Transverse colon (tissue), 4 donors: ENCODE measurements at regions not wholly inside any gene's neighbourhood (a gene's known extent, or its start where the extent isn't known, plus 50 kb on each side); places are given as distances from the start of the nearest gene placed in this dataset.

Source experiments
- DNase-seq: peaks from one replicate; pipeline ENCODE4 v3.0.0-alpha.2; 2019
- H3K27ac ChIP-seq, 4 donors: fragments of 200-600 bp; sonication (generic); 2 replicates each; pipeline ENCODE4 v1.5.1; 2016 to 2018; ENCODE audit warnings: inconsistent platforms in 4 of 4
- H3K27me3 ChIP-seq: fragments of 200-600 bp; sonication (generic); 2 replicates; pipeline ENCODE4 v1.5.1; 2017; ENCODE audit warnings: inconsistent platforms
- H3K36me3 ChIP-seq, 4 donors: fragments of 200-600 bp; sonication (generic); 2 replicates each; pipeline ENCODE4 v1.5.1; 2017 to 2019; ENCODE audit warnings: inconsistent platforms in 4 of 4
- H3K4me1 ChIP-seq, 4 donors: fragments of 200-600 bp; sonication (generic); 2 replicates each; pipeline ENCODE4 v1.5.1; 2017 to 2020; ENCODE audit warnings: inconsistent platforms in 4 of 4
- H3K4me3 ChIP-seq, 4 donors: fragments of 200-600 bp; sonication (generic); 1 replicate in 1 of 4; 2 replicates in 3 of 4; pipeline versions ENCODE4 v1.5.1 to v1.6.1; 2017 to 2019; ENCODE audit warnings: inconsistent platforms in 4 of 4
- H3K9me3 ChIP-seq, 2 donors: fragments of 200-600 bp; sonication (generic); 2 replicates each; pipeline ENCODE4 v1.5.1; 2017 to 2019; ENCODE audit warnings: inconsistent platforms in 2 of 2
- EP300 ChIP-seq: sonication (generic); formaldehyde crosslinking; IDR thresholded peaks from one replicate; pipeline ENCODE4 v1.6.1; 2017; ENCODE audit warnings: antibody characterized with exemption, low read depth
- POLR2A ChIP-seq: fragments of 450-650 bp; IDR thresholded peaks from one replicate; pipeline ENCODE4 v1.6.1; 2016; ENCODE audit warnings: antibody characterized with exemption, mild to moderate bottlenecking, moderate library complexity
- POLR2AphosphoS5 ChIP-seq, 3 donors: sonication (generic); formaldehyde crosslinking; IDR thresholded peaks; one replicate each; pipeline ENCODE4 v1.6.1; 2016; ENCODE audit warnings: antibody characterized with exemption in 3 of 3
- WGBS, 2 donors: methylation state at CpG; one replicate each; pipeline ENCODE4 v1.1.5; 2018; ENCODE audit warnings: low coverage in 1 of 2; 5-methylcytosine and 5-hydroxymethylcytosine counted together
- in situ Hi-C, 4 donors: fragments of 200-750 bp; cut with MboI; loops; one replicate each; pipeline versions ENCODE4 v1.15.0 to v1.15.1; 2017; ENCODE audit warnings: low sequenced_read_pairs in 3 of 4, low pct_ligation_motif_present in 1 of 4, low pct_unique_long_range_greater_than_20kb in 1 of 4
- intact Hi-C: fragments of 100-400 bp; cut with DNase I; formaldehyde crosslinking; loops from one replicate; pipeline ENCODE4 v1.15.1; 2023; ENCODE audit warnings: low total_unique reads
- TF ChIP-seq, protein P1 (sequence below), 5 experiments: fragments of 200-600 bp in 3 of 5; fragments of 450-650 bp in 2 of 5; sonication (generic) in 3 of 5; IDR thresholded peaks; 1 replicate in 2 of 5; 2 replicates in 3 of 5; pipeline ENCODE4 v1.5.1; 2016 to 2017; ENCODE audit warnings: antibody characterized with exemption in 5 of 5, inconsistent platforms in 3 of 5, mild to moderate bottlenecking in 2 of 5, moderate library complexity in 1 of 5

DNA sequence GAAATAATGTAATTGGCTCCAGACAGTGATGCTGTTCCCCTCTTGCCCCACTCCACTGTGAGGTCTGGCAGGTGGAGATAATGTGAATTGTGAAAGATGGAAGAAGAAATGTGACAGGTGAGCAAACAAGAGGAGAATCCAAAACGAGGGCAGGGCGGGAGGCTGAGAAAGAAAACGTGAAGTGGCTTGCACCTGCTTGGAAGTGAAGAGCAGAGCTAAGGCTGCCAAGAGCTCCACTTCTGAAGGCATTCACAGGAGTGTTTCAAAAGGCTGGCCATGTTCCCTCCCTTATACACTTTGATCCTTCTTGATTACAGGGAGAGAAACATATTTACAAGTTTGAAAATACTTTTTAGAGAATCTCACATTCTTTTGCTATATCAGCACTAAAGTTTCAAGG is 359.4 kb downstream of the EPHA7 start:
- Histone ChIP-seq H3K27me3 (no peaks in the 10 kb centered on the region), H3K9me3 (no peaks in the 10 kb centered on the region), H3K4me3 (no peak overlapping the region), H3K36me3 (no peaks in the 10 kb centered on the region), H3K4me1 (no peaks in the 10 kb centered on the region), H3K27ac (no peak overlapping the region)
- TF ChIP-seq EP300 (no peak), POLR2AphosphoS5 (IDR thresholded peaks at IDR 0.05) (no peak), POLR2A (no peak)
- TF ChIP-seq, protein P1, sequence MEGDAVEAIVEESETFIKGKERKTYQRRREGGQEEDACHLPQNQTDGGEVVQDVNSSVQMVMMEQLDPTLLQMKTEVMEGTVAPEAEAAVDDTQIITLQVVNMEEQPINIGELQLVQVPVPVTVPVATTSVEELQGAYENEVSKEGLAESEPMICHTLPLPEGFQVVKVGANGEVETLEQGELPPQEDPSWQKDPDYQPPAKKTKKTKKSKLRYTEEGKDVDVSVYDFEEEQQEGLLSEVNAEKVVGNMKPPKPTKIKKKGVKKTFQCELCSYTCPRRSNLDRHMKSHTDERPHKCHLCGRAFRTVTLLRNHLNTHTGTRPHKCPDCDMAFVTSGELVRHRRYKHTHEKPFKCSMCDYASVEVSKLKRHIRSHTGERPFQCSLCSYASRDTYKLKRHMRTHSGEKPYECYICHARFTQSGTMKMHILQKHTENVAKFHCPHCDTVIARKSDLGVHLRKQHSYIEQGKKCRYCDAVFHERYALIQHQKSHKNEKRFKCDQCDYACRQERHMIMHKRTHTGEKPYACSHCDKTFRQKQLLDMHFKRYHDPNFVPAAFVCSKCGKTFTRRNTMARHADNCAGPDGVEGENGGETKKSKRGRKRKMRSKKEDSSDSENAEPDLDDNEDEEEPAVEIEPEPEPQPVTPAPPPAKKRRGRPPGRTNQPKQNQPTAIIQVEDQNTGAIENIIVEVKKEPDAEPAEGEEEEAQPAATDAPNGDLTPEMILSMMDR (IDR thresholded peaks at IDR 0.05), result no peak
- 20 to 41% methylated on average over 3 of the region's 3 CpGs for WGBS, 2 donors
- DNase-seq, result no peak
- in situ Hi-C loops (no loop called here), intact Hi-C loops (no loop called here)

DNA sequence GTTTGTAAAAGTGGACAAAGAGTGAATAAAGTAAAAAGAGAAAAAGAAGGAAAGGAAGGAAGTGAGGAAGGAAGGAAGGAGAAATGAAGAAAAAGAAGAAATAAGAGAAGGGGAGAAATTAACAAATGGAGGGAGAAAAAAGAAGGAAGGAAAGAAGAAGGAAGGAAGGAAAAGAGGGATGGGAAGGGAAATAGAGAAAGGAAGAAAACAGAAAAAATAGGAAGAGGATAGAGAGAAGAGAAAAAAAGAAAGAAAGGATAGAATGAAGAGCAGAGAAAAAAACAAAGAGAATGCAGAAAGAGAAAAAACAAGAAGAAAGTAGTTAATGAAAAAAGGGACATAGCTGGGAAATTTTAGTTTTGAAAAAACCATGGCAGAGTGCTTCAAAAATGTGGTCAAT is 361.8 kb downstream of the EPHA7 start:
- H3K27ac ChIP-seq, result no peak overlapping the region
- H3K9me3 ChIP-seq, result no peaks in the 10 kb centered on the region
- intact Hi-C loops (no loop called here), in situ Hi-C loops (no loop called here)
- no peaks in the 10 kb centered on the region for H3K27me3 ChIP-seq
- DNase-seq, result no peak
- H3K4me1 ChIP-seq, result no peaks in the 10 kb centered on the region
- H3K4me3 ChIP-seq, result no peak overlapping the region
- no peak for TF ChIP-seq POLR2A
- TF ChIP-seq, protein P1 (IDR thresholded peaks at IDR 0.05), result no peak
- TF ChIP-seq EP300, result no peak
- TF ChIP-seq POLR2AphosphoS5 (IDR thresholded peaks at IDR 0.05), result no peak
- no peaks in the 10 kb centered on the region for H3K36me3 ChIP-seq

DNA sequence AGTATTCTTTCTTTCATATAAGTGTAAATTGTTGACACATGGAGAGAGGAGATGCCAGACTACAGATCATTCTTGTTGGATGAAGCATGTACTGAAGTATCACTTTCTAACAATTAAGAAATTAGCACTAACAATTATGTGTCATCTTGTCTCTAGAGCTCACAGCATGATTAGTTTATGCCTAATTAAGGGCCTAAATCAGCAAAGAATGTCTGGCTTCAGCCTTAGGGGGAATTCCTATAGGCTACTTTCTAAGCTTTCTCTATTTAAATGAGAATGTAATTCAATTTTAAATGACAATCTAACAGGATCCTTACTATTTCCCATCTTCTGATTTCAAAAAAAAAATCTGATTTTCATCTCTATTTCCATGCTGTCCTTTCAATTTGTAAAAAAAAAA is 371.0 kb downstream of the EPHA7 start:
- intact Hi-C loops, result no loop called here
- Histone ChIP-seq H3K27me3 (no peaks in the 10 kb centered on the region), H3K4me1 (no peaks in the 10 kb centered on the region), H3K4me3 (no peak overlapping the region), H3K9me3 (no peaks in the 10 kb centered on the region), H3K36me3 (no peaks in the 10 kb centered on the region), H3K27ac (no peak overlapping the region)
- no peak for TF ChIP-seq EP300
- TF ChIP-seq POLR2A, result no peak
- TF ChIP-seq, protein P1 (IDR thresholded peaks at IDR 0.05), result no peak
- no peak for TF ChIP-seq POLR2AphosphoS5 (IDR thresholded peaks at IDR 0.05)
- no peak for DNase-seq
- in situ Hi-C loops, result no loop called here

DNA sequence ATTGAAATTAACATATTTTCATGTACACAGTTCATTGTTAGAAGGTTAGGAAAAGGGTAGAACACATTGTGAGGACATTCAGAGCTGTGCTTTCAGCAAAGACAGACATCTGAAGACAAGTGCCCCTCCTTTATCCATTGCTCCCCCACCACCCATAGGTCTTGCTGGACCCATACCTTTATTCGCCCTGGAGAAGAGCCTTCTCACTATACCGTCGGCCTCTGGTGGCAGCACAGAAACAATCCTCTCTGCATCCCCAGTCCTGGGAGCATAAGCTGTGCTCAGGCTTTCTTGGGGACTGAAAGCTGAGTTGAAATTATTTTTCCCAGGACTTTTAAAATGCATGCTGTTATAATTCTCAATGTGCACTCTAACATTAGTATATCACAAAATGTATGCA is 372.3 kb downstream of the EPHA7 start:
- DNase-seq, result no peak
- 41 to 94% methylated on average over 3 of the region's 3 CpGs for WGBS, 2 donors
- in situ Hi-C loops (no loop called here), intact Hi-C loops (no loop called here)
- H3K4me1 ChIP-seq, result no peaks in the 10 kb centered on the region
- H3K9me3 ChIP-seq, result no peaks in the 10 kb centered on the region
- H3K27ac ChIP-seq, result no peak overlapping the region
- TF ChIP-seq, protein P1 (IDR thresholded peaks at IDR 0.05), result no peak
- no peak for TF ChIP-seq POLR2AphosphoS5 (IDR thresholded peaks at IDR 0.05)
- no peak for TF ChIP-seq POLR2A
- no peak for TF ChIP-seq EP300
- H3K36me3 ChIP-seq, result no peaks in the 10 kb centered on the region
- H3K27me3 ChIP-seq, result no peaks in the 10 kb centered on the region
- H3K4me3 ChIP-seq, result no peak overlapping the region
